Naive B cell (primary cell): ENCODE measurements at regions not wholly inside any gene's neighbourhood (a gene's known extent, or its start where the extent isn't known, plus 50 kb on each side); places are given as distances from the start of the nearest gene placed in this dataset.
"Not testable (repeated sequence)": the region's sequence is repeated elsewhere in the genome, so short reads cannot be mapped to it uniquely, and the experiment has no call there.

Source experiments
- ATAC-seq, 2 donors: fragments of 150-1000 bp; cut with Tn5 transposase; 2 replicates each; pipeline ENCODE4 v1.10.0; 2021; ENCODE audit warnings: low read depth in 2 of 2, mild to moderate bottlenecking in 2 of 2, moderate library complexity in 2 of 2
- DNase-seq: peaks from one replicate; pipeline ENCODE4 v3.0.0; 2022
- H3K27ac Mint-ChIP-seq, 6 donors: one replicate each; pipeline ENCODE4 v1.8.0; 2020 to 2022; ENCODE audit warnings: mild to moderate bottlenecking in 6 of 6, mixed read lengths in 6 of 6, moderate library complexity in 5 of 6, inconsistent platforms in 2 of 6
- H3K27me3 Mint-ChIP-seq, 3 donors: one replicate each; pipeline ENCODE4 v1.8.0; 2021 to 2022; ENCODE audit warnings: mixed read lengths in 3 of 3, mild to moderate bottlenecking in 1 of 3
- H3K36me3 Mint-ChIP-seq, 2 donors: one replicate each; pipeline ENCODE4 v1.8.0; 2020 to 2022; ENCODE audit warnings: mixed read lengths in 2 of 2, inconsistent platforms in 1 of 2, mild to moderate bottlenecking in 1 of 2
- H3K4me1 Mint-ChIP-seq, 3 donors: one replicate each; pipeline ENCODE4 v1.8.0; 2020 to 2022; ENCODE audit warnings: mixed read lengths in 3 of 3, inconsistent platforms in 1 of 3, mild to moderate bottlenecking in 1 of 3, moderate library complexity in 1 of 3
- H3K4me3 Mint-ChIP-seq, 8 donors: one replicate each; pipeline ENCODE4 v1.8.0; 2020 to 2022; ENCODE audit warnings: mild to moderate bottlenecking in 8 of 8, mixed read lengths in 8 of 8, moderate library complexity in 8 of 8, inconsistent platforms in 2 of 8
- H3K9me3 Mint-ChIP-seq, 7 donors: one replicate each; pipeline ENCODE4 v1.8.0; 2020 to 2022; ENCODE audit warnings: mixed read lengths in 7 of 7, mild to moderate bottlenecking in 5 of 7, inconsistent platforms in 2 of 7, moderate library complexity in 1 of 7

DNA sequence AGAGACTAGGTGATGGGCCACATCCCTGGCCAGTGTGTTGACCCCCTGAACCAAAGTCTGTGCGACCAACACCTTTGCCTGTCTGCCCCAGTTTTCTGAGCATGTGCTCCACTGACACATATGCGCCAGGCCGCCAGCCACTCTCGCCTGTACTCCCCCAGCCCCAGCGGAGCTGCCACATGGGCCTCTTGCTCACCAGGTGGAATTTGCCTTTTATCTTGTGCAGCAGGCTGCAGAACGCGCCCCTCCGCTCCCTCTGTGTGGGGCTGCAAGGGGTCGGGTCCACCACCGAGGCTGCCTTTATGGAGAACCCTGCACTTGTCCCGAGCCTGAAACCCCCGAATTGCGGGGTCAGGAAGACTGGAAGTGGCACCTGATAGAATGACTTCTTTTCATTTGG is 405.7 kb upstream of the NPAP1 start:
- Mint-ChIP-seq H3K27me3 (no peaks in the 10 kb centered on the region), H3K36me3 (no peaks in the 10 kb centered on the region), H3K9me3 (peaks cover under 1 to 21% (median 7%) of the 10 kb centered on the region in 7 donors), H3K27ac (no peak overlapping the region), H3K4me3 (no peak overlapping the region), H3K4me1 (no peaks in the 10 kb centered on the region)
- DNase-seq (no peak), ATAC-seq (no peak)

DNA sequence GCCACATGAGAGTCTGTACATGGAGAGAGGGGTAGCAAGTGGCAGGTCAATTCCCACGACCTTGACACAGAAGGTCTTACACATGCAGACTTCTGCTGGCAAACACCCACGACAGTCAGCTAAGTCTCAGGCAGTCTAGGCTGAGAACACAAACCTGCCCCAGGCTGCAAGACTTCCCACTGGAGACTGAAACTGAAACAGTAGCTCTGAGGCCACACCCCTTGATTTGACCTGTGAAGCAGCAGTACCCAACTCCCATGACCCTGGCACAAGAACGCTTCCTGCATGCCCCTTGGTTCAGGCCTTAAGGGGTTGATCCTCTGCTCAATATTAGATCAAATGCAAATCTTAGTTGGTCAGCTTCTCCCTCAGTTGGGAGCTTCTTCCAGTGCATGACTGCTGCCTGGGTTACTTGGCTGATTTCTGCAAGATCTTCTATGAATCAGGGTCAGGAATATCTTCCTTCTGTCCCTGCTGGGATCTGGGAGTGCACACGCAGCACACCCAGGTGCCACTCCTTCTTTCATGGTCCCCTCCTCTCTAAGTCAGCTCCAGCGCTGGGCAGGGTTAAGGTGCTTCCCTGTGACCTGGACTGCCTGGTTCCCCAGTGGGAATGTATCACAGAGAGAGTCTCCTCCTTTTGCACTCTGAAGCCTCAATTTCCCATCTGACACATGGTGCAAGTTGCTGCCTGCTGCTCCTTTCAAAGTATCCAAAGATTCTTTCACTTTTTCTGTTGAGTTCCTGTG is 403.9 kb upstream of the NPAP1 start:
- H3K4me3 Mint-ChIP-seq, H3K4me1 Mint-ChIP-seq, H3K27me3 Mint-ChIP-seq, H3K27ac Mint-ChIP-seq, ATAC-seq, DNase-seq, H3K36me3 Mint-ChIP-seq: not testable (repeated sequence)
- peaks cover 0 to 18% (median 11%) of the 10 kb centered on the region in 7 donors for H3K9me3 Mint-ChIP-seq

DNA sequence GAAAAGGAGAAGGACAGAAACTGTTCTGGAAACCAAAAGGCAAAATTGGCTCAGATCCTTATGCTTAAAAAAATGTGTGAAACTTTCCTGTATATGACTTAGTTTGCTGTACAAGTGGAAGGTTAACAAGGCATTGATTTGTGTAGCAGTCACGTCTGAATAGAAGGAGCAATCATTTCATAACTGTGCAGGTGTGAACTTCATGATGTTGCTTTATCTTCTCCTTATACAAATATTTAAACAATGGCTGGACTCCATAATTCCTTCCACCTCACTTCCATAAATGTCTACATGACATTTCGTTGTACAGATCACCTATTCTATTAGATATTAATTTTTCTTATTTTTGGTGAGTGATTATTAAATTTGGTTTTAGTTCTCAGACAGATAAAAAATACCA is 382.7 kb upstream of the NPAP1 start:
- Mint-ChIP-seq H3K4me3 (no peak overlapping the region), H3K27ac (no peak overlapping the region), H3K27me3 (no peaks in the 10 kb centered on the region), H3K36me3 (no peaks in the 10 kb centered on the region), H3K9me3 (peaks cover 0 to 4% (median 0%) of the 10 kb centered on the region in 7 donors), H3K4me1 (no peaks in the 10 kb centered on the region)
- DNase-seq (no peak), ATAC-seq (no peak)

DNA sequence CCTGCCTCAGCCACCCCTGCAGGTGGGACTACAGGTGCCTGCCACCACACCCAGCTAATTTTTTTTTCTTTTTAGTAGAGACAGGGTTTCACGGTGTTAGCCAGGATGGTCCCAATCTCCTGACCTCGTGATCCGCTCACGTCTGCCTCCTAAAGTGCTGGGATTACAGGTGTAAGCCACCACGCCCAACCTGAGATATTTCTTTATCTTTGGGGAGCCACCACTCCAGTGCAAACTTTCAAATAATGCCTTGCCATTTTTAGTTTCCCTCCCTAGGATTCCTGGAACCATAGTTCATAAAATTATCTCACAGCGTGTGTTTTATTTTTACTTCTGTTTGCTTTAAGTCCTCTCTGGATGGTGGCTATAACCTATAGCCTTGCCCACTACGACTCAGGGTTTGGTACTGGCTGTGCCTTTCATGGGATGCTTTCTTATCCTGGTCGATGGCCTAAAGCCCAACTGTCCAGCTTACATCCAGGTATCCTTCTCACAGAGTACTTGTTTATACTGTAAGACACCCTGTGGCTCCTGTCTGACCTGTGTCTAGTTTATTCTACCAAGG is 374.7 kb upstream of the NPAP1 start:
- ATAC-seq, H3K27ac Mint-ChIP-seq, H3K9me3 Mint-ChIP-seq, H3K36me3 Mint-ChIP-seq, DNase-seq, H3K27me3 Mint-ChIP-seq, H3K4me1 Mint-ChIP-seq, H3K4me3 Mint-ChIP-seq: not testable (repeated sequence)

DNA sequence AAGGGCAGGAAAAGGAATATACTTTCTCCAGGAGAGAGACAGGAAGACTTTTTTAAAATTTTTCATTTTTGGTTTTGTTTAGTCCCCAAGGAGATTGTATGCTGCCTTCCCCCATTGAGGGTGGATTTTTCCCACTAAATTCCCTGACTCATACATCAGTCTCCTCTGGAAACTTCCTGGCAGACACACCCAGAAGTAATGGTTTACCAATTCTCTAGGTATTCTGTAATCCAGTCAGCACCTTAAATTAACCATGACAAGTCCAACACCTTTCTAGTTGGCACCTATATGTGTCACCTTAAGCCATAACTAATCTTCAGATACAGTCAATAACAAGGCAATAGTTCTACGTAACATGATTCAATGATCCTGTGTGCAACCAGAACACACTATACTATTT is 373.6 kb upstream of the NPAP1 start:
- not testable (repeated sequence) for H3K27ac Mint-ChIP-seq

DNA sequence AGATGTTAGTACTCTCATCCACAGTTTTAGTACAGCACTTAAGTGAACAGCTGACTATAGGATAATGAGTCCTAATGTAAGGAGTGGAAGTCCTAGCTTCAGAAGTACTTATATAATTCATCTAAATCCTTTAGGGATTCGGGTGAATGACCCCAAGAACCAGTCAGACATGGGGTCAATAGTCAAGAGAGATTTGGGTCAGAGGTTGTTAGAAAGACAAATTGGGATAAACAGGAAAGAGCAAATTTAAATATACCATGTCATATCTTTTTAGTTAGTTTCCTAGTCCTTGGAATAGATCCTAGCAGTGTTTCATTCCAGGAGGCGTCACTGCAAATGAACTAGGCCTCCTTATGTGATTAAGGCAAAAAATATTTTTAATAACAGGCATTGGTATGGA is 370.8 kb upstream of the NPAP1 start:
- not testable (repeated sequence) for H3K27me3 Mint-ChIP-seq, DNase-seq, H3K4me3 Mint-ChIP-seq, H3K9me3 Mint-ChIP-seq, H3K4me1 Mint-ChIP-seq, H3K27ac Mint-ChIP-seq, ATAC-seq, H3K36me3 Mint-ChIP-seq

More for the DNA sequence above, 373.6 kb upstream of the NPAP1 start:
- not testable (repeated sequence) for H3K4me1 Mint-ChIP-seq, ATAC-seq, H3K4me3 Mint-ChIP-seq, H3K27me3 Mint-ChIP-seq, H3K9me3 Mint-ChIP-seq, H3K36me3 Mint-ChIP-seq, DNase-seq

DNA sequence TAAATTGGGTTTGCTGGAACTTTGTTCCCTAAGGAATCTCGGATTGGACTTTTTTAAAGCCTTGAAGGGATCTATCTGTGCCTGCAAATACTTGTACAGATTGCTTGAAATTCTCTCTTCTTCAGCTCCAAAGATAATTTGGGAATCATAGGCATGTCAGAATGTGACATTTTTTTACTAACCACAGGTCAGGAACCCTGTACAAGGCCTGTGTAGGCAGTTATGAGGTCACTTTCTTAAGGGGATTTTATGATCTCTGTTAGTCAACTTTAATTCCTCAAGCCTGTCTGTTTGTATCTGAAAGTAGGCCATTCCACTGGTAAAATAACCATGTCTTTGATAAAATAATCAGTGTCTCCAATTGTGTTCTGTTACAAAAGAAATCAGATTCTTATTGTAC is 369.9 kb upstream of the NPAP1 start:
- not testable (repeated sequence) for ATAC-seq

DNA sequence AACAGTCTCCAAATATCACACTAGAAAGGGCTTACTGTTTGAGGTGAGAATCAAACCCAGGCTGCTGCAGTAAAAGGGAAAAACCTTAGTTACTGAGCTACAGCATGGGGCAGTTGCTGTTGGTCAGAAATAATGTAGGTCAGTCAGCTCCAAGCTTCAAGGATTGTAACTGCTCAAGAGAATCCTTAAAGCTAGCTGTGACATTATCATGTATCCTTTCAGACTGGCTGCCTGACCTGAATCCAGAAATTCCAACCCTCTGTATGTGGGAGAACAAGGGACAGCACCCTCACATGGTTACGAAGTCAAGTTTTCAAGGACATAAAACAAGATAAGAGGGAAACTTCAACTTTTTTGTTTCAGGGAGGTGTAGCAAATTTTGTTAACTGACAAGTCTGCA is 365.9 kb upstream of the NPAP1 start:
- not testable (repeated sequence) for DNase-seq, H3K36me3 Mint-ChIP-seq, H3K27me3 Mint-ChIP-seq, H3K4me1 Mint-ChIP-seq, ATAC-seq, H3K9me3 Mint-ChIP-seq, H3K27ac Mint-ChIP-seq, H3K4me3 Mint-ChIP-seq

More for the DNA sequence above, 369.9 kb upstream of the NPAP1 start:
- H3K36me3 Mint-ChIP-seq, H3K27ac Mint-ChIP-seq, H3K4me1 Mint-ChIP-seq, DNase-seq, H3K27me3 Mint-ChIP-seq, H3K4me3 Mint-ChIP-seq, H3K9me3 Mint-ChIP-seq: not testable (repeated sequence)

DNA sequence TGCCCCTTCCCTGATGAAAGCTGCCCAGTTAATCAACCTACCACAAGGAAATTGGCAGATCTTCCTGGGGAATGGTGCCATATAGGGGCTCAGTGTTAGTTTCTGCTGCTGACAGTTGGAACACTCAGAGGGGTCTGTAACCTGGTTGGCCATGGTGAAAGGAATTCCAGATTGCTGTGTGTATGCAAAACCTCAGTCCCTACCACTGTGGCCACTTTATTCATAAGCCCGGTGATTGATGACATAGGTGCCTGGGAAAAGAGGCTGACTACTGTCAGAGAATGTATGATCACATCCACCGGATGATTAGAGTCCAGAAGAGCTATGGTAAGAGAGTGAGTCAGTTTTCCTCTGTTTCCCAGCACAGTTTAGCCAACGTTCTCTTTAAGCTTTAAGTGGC is 363.9 kb upstream of the NPAP1 start:
- H3K4me1 Mint-ChIP-seq, H3K27ac Mint-ChIP-seq, DNase-seq, ATAC-seq, H3K27me3 Mint-ChIP-seq, H3K4me3 Mint-ChIP-seq, H3K36me3 Mint-ChIP-seq, H3K9me3 Mint-ChIP-seq: not testable (repeated sequence)

DNA sequence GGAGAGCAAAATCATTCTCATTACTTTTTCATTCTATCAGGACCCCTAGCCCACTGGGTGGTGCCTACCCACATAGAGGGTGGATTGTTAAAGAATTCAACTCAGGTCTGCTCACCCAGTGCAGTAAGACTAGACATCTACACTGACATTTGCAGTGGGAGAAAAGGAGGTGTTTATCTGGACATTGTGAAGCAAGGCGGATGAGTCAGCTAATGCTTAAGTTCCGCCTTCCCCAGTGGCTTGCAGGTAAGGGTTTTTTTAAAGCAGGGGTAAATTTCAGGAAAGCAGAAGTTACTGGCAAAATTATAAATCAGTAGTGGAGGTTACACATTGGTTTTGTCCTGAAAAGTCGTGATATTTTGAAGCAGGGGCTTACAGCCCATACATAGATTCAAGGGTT is 359.2 kb upstream of the NPAP1 start:
- H3K9me3 Mint-ChIP-seq, ATAC-seq, H3K27ac Mint-ChIP-seq, H3K4me3 Mint-ChIP-seq, DNase-seq, H3K4me1 Mint-ChIP-seq, H3K36me3 Mint-ChIP-seq, H3K27me3 Mint-ChIP-seq: not testable (repeated sequence)

DNA sequence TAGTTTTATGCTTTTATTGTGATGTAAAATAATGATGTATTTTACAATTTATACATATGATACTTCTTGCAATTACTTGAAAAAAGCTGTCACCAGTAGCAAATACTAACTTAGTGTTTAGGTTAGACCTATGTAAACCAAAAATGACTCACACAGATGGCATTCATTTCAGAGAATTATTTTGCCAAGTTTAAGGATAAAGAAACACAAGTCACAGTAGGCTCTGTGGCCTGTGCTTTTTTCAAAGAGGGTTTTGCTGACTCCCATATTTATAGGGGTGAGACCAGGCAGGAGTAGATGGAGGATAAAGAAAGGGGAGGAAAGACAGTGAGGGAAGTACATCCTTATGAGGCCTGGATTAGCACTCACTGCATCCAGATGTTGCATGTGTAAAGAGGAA is 356.6 kb upstream of the NPAP1 start:
- DNase-seq (no peak), ATAC-seq (no peak)
- no peaks in the 10 kb centered on the region for H3K4me1 Mint-ChIP-seq
- no peaks in the 10 kb centered on the region for H3K27me3 Mint-ChIP-seq
- H3K9me3 Mint-ChIP-seq = peaks cover 0 to 9% (median 0%) of the 10 kb centered on the region in 7 donors
- H3K4me3 Mint-ChIP-seq = no peak overlapping the region
- H3K27ac Mint-ChIP-seq = no peak overlapping the region
- H3K36me3 Mint-ChIP-seq = no peaks in the 10 kb centered on the region

DNA sequence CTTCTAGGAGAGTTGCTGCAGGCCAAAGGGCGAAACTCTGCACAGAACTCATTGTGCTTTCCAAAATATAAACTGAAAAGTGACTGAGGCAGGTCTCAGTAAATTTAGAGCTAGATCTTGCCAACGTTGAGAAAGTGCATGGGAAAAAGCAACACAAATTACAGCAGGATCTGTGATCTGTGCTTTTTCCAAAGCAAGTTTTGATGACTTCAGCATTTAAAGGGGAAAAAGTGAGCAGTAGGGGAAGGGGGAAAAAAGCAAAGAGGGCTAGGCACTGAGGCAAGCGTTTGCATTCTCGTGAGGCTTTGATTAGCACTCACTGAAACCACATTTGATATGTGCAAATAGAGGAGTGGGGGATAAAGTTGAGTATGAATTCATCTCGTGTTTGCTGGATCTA is 351.5 kb upstream of the NPAP1 start:
- not testable (repeated sequence) for H3K27me3 Mint-ChIP-seq, H3K4me1 Mint-ChIP-seq, H3K4me3 Mint-ChIP-seq, ATAC-seq, DNase-seq, H3K36me3 Mint-ChIP-seq, H3K27ac Mint-ChIP-seq
- H3K9me3 Mint-ChIP-seq = peaks cover 0 to 12% (median 8%) of the 10 kb centered on the region in 7 donors

DNA sequence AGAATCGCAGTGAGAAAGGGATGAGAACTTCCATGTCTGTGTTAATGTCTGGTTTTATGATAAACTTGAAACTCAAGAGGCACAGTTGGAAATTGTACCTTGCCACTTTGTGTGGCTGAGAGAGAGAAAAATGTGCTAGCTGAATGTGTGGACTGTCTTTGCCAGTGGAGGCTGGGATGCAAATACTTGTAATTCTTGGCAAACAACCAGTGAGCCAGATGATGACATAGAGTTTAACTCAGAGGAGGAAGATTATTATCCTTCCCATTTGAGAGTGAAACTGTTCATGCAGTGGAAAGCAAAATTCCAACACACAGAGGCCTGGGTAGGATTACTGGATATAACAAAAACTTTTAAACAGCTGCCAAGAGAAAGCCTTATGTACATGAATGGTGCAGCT is 349.1 kb upstream of the NPAP1 start:
- H3K9me3 Mint-ChIP-seq = peaks cover 2 to 15% (median 8%) of the 10 kb centered on the region in 7 donors
- not testable (repeated sequence) for DNase-seq, H3K27ac Mint-ChIP-seq, H3K4me1 Mint-ChIP-seq, ATAC-seq, H3K27me3 Mint-ChIP-seq, H3K4me3 Mint-ChIP-seq, H3K36me3 Mint-ChIP-seq

DNA sequence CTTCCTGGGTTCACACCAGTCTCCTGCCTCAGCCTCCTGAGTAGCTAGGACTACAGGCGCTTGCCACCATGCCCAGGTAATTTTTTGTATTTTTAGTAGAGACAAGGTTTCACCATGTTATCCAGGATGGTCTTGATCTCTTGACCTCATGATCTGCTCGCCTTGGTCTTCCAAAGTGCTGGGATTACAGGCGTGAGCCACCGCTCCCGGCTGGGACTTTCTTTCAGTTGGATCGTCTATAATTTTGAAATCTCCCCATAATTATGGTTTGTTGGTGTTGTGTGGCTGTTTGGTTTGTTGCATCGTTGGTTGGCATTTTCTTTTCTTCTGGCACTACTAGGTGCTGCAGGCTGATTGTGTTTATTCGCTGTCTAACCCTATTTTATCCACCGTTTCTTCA is 343.6 kb upstream of the NPAP1 start:
- peaks cover 7 to 25% (median 10%) of the 10 kb centered on the region in 7 donors for H3K9me3 Mint-ChIP-seq
- not testable (repeated sequence) for H3K36me3 Mint-ChIP-seq, H3K27me3 Mint-ChIP-seq, H3K27ac Mint-ChIP-seq, H3K4me3 Mint-ChIP-seq, DNase-seq, ATAC-seq, H3K4me1 Mint-ChIP-seq
